Astrocyte (in vitro differentiated cells and primary cell): ENCODE measurements at regions not wholly inside any gene's neighbourhood (a gene's known extent, or its start where the extent isn't known, plus 50 kb on each side); places are given as distances from the start of the nearest gene placed in this dataset.

Source experiments
- EZH2 ChIP-seq: IDR thresholded peaks from 2 replicates; pipeline ENCODE4 v1.6.1; 2012; ENCODE audit warnings: mild to moderate bottlenecking, low read length, inconsistent platforms; ENCODE audit not compliant: insufficient read depth
- TF ChIP-seq, protein P1 (sequence below): IDR thresholded peaks from 2 replicates; pipeline ENCODE4 v1.5.1; 2011; ENCODE audit warnings: low read depth, mild to moderate bottlenecking, inconsistent platforms, low read length, moderate library complexity; ENCODE audit not compliant: insufficient read depth

DNA sequence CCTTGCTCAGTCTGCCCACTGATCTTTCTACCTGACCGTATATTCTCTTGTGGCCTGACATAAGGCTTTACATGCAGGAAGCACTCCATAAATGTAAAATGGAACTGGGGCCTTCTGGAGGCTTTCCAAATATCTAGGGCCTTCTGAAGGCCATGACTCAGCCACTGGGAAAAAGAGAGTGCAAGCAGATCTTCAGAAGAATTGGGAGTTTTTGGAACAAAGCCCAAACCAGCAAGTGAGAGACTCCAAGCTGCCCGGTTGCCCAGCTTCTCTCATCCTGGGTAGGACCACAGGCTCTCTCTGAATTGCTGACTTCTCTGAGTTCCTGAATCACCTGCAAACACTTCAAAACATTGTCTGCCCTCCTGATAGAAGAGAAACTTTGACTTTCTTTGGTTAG is 107.9 kb upstream of the BMAL1 start:
- TF ChIP-seq, protein P1, sequence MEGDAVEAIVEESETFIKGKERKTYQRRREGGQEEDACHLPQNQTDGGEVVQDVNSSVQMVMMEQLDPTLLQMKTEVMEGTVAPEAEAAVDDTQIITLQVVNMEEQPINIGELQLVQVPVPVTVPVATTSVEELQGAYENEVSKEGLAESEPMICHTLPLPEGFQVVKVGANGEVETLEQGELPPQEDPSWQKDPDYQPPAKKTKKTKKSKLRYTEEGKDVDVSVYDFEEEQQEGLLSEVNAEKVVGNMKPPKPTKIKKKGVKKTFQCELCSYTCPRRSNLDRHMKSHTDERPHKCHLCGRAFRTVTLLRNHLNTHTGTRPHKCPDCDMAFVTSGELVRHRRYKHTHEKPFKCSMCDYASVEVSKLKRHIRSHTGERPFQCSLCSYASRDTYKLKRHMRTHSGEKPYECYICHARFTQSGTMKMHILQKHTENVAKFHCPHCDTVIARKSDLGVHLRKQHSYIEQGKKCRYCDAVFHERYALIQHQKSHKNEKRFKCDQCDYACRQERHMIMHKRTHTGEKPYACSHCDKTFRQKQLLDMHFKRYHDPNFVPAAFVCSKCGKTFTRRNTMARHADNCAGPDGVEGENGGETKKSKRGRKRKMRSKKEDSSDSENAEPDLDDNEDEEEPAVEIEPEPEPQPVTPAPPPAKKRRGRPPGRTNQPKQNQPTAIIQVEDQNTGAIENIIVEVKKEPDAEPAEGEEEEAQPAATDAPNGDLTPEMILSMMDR, result no peak
- TF ChIP-seq EZH2, result no peak
